Eye (tissue), 1 donor: ENCODE measurements at regions not wholly inside any gene's neighbourhood (a gene's known extent, or its start where the extent isn't known, plus 50 kb on each side); places are given as distances from the start of the nearest gene placed in this dataset.

Experiments
- DNase-seq: peaks from one replicate; pipeline ENCODE4 v3.0.0-alpha.2; 2015

DNA sequence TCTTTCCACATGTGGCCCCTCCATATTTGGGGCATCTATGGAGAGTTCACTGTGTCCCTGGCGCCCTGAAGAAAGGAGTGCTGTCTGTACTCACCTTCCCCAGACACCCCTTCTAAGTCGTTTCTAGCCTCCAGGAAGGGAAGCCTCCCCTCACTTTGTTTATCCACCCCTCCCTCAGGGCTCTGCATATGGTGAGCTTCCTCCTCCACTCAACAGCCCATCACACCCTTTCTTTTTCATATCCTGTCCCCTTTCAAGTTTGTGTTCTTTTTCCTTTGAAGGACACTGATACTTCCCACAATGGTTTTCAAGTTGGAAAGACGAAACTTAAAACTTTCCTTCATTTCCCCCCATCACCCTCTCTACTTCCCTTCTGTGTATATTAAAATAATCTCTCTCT lies 291.4 kb upstream of the POU3F3 start:
- no peak for DNase-seq

- no peak for DNase-seq
Observed at GRCh38 chr2:104563398-104563996, 290.4 kb upstream of the POU3F3 start.

DNA sequence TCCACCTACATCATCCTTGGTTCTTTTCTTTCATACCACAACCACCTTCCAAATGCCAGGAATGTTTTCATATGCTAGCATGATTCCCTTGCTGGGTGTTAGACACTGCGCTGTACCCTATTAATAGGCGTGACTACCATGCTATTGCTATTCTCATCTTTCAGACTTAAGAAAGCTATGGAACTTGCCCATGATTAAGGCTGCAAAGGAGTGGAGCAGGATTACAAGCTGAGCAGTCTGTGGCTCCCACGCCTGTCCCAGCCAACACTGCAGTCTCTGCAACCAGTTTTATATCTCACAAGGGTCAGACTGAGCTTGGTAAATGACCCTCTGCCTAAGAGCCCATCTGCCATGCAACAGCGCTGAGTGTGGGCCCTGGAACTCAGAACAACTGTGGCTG lies 285.7 kb upstream of the POU3F3 start:
- DNase-seq = no peak

DNA sequence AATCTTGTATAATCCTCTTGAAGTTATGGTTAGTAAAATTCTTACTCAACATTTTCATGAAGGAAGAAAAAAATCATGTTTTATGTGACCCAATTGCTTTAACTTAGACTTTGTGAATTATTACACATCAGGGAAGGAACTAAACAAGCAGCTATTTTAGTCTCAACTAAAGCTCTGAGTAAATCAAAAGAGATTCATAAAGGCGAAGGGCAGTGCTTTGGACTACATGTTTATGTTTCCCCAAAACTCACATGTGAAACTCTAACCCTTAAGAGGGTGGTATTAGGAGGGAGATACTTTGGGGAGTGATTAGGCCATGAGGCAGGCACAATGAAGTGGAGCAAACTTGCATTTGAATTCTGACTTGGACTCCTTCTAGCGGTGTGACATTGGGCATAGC lies 283.7 kb upstream of the POU3F3 start:
- DNase-seq = no peak

GRCh38 chr2:104572834-104573233 lies 281.1 kb upstream of the POU3F3 start:
- no peak for DNase-seq

DNA sequence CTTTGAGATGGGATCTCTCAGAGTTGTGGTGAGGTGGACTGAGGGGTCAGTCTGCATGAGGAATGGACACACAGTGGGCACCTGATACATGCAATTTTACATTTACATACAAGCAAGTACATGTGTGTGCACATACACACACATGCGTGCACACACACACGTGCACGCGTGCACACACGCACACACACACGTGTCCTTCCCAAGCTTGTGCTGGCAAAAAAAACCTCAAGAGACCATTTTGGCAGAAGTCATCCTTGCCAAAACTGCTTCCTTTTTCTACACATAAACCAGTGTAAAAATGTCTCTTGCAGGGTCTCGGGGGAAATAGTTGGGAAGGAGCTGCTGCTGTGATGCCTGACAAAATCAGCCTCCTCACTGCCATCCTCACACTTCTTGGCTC lies 279.5 kb upstream of the POU3F3 start:
- DNase-seq = no peak

DNA sequence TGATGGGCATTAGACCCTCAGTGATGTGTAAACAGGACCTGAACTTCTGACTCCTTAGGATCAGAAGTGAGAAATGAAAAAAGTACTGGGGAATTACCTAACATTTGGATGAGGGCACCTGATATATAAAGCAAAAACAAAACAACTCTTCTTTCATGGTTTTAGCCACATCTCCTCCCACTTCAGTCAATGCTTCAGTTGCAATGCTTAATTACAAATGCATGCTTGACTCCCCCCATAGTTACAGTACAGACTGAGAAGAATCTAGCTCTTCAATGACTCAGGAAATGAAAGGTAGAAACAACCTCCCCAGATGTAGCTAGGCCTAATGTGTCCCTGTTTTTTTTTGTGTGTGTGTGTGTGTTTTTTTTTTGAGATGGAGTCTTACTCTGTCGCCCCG lies 276.8 kb upstream of the POU3F3 start:
- no peak for DNase-seq

DNA sequence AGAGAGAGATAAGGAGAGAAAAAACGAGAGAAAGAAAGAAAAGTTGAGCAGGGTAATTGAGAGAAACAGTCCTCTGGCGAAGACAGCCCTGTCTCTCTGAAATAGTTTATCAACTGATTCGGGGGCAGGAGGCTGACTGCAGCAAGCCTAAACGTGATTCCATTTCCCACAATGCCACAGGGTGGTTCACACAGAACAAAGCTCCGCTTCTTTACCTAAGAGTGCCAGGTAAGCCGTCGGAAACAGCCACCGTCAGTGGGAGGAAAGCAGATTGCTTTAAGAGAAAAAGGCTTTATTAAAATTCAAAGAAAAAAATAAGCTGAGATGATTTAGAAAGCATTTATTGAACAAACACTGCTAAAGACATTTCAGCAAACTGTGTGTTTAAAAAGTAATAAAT lies 271.4 kb upstream of the POU3F3 start:
- no peak for DNase-seq

DNA sequence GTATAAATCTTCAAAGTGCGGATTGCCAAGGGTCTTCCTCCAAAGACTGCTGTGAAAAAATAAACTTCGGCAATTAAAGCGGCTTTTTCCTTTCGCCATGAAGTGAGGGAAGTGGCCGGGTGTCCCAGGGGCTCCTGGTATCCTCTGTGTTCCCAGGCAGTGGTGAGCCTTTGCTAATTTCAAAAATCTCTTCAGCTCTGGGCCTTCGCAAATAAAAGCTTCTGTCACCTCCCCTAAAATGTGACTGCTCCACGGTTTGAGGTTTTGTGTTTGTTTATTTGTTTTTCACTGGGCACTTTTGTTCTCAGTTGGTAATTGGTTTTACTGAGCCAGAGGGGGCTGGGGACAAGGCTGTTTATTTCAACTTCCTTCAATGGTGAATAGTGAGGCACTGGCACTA lies 270.1 kb upstream of the POU3F3 start:
- DNase-seq = no peak

GRCh38 chr2:104584393-104584792 lies 269.5 kb upstream of the POU3F3 start:
- DNase-seq = no peak

GRCh38 chr2:104595576-104595975 lies 258.3 kb upstream of the POU3F3 start:
- no peak for DNase-seq

DNA sequence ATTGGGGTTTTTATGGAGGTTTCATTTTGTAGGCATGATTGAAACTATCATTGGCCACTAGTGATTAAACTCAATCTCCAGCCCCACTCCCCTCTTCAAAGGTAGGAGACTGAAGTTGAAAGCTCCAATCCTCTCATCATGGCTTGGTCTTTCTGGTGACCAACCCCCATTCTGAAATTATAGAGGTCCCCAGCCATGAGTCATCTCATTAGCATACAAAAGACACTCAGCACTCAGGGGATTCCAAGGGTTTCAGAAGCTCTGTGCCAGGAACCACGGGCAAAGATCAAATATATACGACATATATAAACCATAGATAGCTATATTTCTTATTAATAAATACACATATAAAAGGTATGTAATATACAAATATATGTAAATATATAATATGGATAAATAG lies 256.0 kb upstream of the POU3F3 start:
- no peak for DNase-seq

DNA sequence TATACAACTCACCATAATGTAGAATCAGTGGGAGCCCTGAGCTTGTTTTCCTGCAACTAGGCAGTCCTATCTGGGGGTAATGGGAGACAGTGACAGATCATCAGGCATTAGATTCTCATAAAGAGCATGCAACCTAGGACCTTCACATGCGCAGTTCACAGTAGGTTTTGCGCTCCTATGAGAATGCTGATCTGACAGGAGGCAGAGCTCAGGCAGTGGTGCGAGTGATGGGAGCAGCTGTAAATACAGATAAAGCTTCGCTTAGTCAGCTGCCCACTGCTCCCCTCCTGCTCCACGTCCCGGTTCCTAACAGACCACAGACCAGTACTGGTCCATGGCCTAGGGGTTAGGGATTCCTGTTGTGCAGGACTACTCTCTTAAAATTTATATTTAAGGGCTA lies 255.3 kb upstream of the POU3F3 start:
- DNase-seq = no peak

DNA sequence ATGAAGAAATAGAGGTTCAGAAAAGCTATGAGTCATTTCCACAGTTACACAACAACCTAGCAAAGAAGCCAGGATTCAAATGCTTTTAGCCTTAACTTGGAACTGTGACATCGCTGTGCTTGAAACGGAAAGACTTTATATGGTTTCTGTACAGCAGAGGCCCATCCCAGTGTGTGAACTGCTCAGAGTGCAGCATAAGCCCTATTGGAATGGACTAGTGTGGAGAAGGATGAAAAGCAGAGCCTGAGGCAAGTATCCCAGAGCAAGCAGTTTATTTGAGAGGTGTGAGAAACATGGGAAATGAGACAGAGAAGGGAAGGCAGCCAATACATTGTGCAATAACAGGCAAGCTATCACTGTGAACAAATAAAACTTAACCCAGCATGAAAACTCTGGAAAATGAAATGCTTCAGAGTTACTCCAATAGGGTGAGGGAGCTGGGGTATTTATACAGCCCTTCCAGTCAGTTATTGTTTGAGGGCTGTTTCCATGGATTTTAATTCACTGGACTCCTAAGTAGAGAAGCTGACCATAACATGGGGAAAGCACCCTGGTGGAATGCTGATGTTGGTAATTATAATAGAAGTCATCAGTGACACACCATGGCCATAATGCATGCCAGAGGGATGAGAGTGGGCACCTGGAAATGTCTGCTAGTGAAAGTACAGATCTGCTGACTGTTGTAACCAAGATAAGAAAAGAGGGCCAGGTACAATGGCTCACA lies 254.0 kb upstream of the POU3F3 start:
- no peak for DNase-seq

DNA sequence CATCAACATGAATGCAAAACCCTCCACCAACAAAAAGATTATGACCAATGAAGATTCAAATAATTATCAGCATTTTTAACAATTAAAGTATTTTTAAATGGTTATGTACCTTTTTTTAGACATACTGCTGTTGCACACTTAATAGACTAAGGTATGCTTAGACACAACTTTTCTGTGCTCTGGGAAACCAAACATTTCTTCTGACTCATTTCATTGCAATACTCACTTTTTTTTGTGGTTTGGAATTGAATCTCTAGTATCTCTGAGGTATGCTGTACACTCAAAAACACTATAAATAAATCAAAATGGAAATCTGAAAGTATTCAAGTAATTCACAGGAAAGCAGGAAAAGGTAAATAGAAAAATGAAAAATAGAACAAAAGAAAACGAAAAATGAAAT lies 247.9 kb upstream of the POU3F3 start:
- DNase-seq = no peak

DNA sequence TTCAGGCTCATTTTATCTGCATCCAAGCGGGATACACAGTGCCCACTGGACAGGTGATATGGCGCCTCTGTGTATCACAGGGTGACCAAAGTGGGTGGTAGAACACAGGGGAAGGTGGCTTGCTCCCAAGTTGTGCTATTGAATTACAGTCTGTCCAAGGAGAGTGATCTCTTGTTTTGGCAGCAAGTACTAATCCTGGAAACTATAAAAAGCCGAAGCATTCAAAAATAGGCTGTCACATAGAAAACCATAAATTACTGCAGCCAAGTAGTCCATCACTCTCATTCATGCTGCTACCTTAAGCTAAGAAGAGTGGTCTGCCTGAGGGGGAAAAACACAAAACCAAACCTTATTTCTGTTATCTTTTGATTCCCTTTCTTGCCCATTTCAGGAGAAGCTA lies 237.1 kb upstream of the POU3F3 start:
- DNase-seq = no peak

- DNase-seq = no peak
Observed at GRCh38 chr2:104620801-104621200, 233.1 kb upstream of the POU3F3 start.

GRCh38 chr2:104635608-104636007 lies 218.3 kb upstream of the POU3F3 start:
- DNase-seq = no peak

DNA sequence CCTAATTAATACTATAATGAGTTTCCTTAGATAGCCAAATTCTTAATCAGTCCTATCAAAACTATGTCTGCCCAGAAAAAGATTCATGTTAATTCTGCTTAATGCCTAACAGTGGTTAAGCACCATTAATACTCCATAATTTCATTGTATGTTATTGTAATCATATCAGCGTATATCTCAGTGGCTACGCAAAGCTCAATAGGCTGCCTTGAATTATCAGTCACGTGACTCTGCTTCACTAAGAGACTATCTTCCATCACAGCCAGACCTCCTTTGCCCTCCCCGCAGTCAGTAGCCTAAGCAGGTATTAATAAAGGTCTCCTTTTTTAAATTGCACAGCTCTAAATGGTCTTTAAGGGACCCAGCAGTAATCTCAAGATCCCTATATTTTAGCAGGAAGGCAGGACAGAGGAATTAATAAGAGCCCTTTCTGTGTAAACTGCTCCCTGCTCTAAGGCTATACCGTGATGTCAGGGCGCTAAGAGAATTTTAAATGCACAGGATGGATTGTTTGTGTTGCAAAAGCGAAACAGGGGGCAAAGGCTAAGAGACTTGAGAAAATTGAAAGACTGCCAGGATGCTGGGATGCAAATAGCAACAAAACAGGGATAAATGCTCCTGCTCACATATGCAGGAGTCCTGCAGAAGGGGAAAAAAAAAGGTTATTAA lies 215.6 kb upstream of the POU3F3 start:
- no peak for DNase-seq

- DNase-seq = no peak
Observed at GRCh38 chr2:104638859-104639202, 215.1 kb upstream of the POU3F3 start.

GRCh38 chr2:104641786-104642185 lies 212.1 kb upstream of the POU3F3 start:
- no peak for DNase-seq

DNA sequence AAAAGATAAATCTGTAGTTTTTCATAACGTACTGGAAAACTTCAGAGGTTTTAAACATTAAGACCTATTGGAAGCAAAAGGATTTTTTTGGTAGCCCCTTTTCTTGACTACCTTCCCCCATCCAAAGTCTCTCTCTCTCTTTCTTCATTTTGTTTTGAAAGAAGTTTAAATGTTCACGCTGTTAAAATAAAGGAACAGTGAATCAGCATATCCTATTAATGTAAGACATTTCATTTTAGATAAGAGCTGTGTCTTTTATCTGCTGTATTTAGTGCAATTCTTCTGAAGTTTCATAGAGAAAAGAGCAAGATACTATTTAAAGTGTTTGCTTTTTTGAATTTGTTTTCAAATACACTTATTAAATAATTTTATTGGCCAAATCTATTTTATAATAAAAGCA lies 205.5 kb upstream of the POU3F3 start:
- no peak for DNase-seq

GRCh38 chr2:104649866-104650265 lies 204.0 kb upstream of the POU3F3 start:
- DNase-seq = no peak

DNA sequence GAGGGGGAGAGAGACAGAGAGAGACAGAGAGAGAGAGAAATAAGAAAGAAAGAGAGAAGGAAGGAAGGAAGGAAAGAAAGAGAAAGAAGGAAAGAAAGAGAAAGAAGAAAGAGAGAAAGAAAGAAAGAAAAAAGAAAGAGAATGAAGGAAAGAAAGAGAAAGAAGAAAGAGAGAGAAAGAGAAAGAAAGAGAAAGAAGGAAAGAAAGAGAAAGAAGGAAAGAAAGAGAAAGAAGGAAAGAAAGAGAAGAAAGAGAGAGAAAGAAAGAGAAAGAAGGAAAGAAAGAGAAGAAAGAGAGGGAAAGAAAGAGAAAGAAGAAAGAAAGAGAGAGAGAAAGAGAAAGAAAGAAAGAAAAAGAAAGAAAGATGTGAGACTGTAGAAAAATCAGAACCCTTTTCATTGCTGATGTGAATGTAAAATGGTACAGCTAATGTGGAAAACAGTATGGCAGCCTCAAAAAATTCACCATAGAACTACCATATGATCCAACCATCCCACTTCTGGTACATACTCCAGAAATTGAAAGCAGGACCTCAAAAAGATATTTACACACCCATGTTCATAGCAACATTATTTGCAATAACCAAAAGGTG lies 203.4 kb upstream of the POU3F3 start:
- DNase-seq = no peak
